ENCODE measurements at regions not wholly inside any gene's neighbourhood (a gene's known extent, or its start where the extent isn't known, plus 50 kb on each side); places are given as distances from the start of the nearest gene placed in this dataset.

DNA sequence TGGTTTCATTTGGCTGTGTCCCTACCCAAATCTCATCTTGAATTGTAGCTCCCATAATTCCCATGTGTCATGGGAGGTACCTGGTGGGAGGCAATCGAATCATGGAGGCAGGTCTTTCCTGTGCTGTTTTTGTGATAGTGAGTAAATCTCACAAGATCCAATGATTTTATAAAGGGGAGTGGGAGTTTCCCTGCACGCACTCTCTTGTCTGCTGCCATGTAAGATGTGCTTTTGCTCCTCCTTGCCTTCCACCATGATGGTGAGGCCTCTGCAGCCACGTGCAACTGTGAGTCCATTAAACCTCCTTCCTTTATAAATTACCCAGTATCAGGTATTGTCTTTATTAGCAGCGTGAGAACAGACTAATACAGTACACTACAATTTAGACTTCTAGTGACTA lies 67.5 kb upstream of the LINC01488 start:
- Histone ChIP-seq H3K23ac (ENCODE audit: insufficient read length, low read depth, low read length) (no peak overlapping the region), H3K79me1 (ENCODE audit: insufficient read depth, low read depth, low read length, poor library complexity, severe bottlenecking) (no peaks in the 10 kb centered on the region), H4K91ac (ENCODE audit: insufficient read length, low read depth, low read length) (no peak overlapping the region), H4K5ac (ENCODE audit: insufficient read length, low read depth, low read length) (no peak overlapping the region), H2BK12ac (ENCODE audit: insufficient read length, low read depth, low read length) (no peak overlapping the region), H2BK120ac (ENCODE audit: low read depth, low read length, poor library complexity, severe bottlenecking) (no peak overlapping the region), H3K56ac (ENCODE audit: insufficient read length, low read depth, low read length) (no peak overlapping the region), H3K23me2 (ENCODE audit: insufficient read length, low read depth, low read length, poor library complexity, severe bottlenecking) (no peaks in the 10 kb centered on the region), H3K9me3 (ENCODE audit: control insufficient read depth, low read depth, low read length) (no peaks in the 10 kb centered on the region), H3K27ac (ENCODE audit: insufficient read length, low read depth, low read length) (no peak overlapping the region), H3K14ac (ENCODE audit: insufficient read depth, low read length) (no peak overlapping the region), H3K18ac (ENCODE audit: insufficient read length, low read depth, low read length) (no peak overlapping the region), H2BK20ac (ENCODE audit: low read depth, low read length, poor library complexity, severe bottlenecking) (no peak overlapping the region), H3K27me3 (ENCODE audit: insufficient read depth, low read length) (no peaks in the 10 kb centered on the region), H2AK5ac (ENCODE audit: insufficient read length, low read length) (no peak overlapping the region), H3K4me1 (ENCODE audit: insufficient read depth, low read length) (no peaks in the 10 kb centered on the region), H3K4me2 (ENCODE audit: insufficient read depth, insufficient read length, low read length) (no peak overlapping the region), H2BK5ac (ENCODE audit: insufficient read length, low read length) (no peak overlapping the region), H2BK15ac (ENCODE audit: low read depth, low read length) (no peak overlapping the region), H3K79me2 (ENCODE audit: insufficient read depth, low read length) (no peaks in the 10 kb centered on the region), H3K9ac (ENCODE audit: extremely low read depth, insufficient read length, low read length) (no peak overlapping the region), H2AFZ (ENCODE audit: low read length) (no peak overlapping the region), H4K8ac (replicated peaks; ENCODE audit: insufficient read length, low read depth, low read length) (no peak overlapping the region), H3K4ac (ENCODE audit: low read depth, low read length) (no peak overlapping the region), H3T11ph (ENCODE audit: low read length) (no peak overlapping the region), H4K20me1 (ENCODE audit: control insufficient read depth, insufficient read depth, insufficient read length) (no peaks in the 10 kb centered on the region)
- DNase-seq = no peak
- TF ChIP-seq, protein P1, sequence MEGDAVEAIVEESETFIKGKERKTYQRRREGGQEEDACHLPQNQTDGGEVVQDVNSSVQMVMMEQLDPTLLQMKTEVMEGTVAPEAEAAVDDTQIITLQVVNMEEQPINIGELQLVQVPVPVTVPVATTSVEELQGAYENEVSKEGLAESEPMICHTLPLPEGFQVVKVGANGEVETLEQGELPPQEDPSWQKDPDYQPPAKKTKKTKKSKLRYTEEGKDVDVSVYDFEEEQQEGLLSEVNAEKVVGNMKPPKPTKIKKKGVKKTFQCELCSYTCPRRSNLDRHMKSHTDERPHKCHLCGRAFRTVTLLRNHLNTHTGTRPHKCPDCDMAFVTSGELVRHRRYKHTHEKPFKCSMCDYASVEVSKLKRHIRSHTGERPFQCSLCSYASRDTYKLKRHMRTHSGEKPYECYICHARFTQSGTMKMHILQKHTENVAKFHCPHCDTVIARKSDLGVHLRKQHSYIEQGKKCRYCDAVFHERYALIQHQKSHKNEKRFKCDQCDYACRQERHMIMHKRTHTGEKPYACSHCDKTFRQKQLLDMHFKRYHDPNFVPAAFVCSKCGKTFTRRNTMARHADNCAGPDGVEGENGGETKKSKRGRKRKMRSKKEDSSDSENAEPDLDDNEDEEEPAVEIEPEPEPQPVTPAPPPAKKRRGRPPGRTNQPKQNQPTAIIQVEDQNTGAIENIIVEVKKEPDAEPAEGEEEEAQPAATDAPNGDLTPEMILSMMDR (conservative IDR thresholded peaks at IDR 0.05) = no peak
- no peak overlapping the region for H3K27ac Mint-ChIP-seq
- H3K9me3 Mint-ChIP-seq = peaks cover 5 to 6% of the 10 kb centered on the region in 2 experiments; a peak in 4 of 5 replicates
- peaks cover 11 to 17% of the 10 kb centered on the region in 2 experiments for H3K4me1 Mint-ChIP-seq
- H3K27me3 Mint-ChIP-seq (ENCODE audit: low read depth) = peaks cover 3% of the 10 kb centered on the region; the same call in 1 of the 2 replicates
- peaks cover 0 to 6% (median 1%) of the 10 kb centered on the region in 3 experiments; a peak in 5 of 7 replicates for H3K36me3 Mint-ChIP-seq (ENCODE audit: insufficient read depth in 1 of 3, low read depth in 3 of 3)
- no CpG with 5 or more reads among the region's 4 CpGs for WGBS (ENCODE audit: extremely low coverage, insufficient read length, low lambda C conversion rate)
- no peak overlapping the region for H3K4me3 Mint-ChIP-seq

Data from H9 (cell line).